GM12891 (cell line): ENCODE measurements at regions not wholly inside any gene's neighbourhood (a gene's known extent, or its start where the extent isn't known, plus 50 kb on each side); places are given as distances from the start of the nearest gene placed in this dataset.
"Not testable (repeated sequence)": the region's sequence is repeated elsewhere in the genome, so short reads cannot be mapped to it uniquely, and the experiment has no call there.

Experiments
- DNase-seq: peaks from one replicate; pipeline ENCODE4 v3.0.0; 2011; ENCODE audit warnings: low spot score; ENCODE audit not compliant: insufficient read length
- FAIRE-seq: peaks from 2 replicates; lab custom pipeline; 2011; peaks lifted over from hg19 to GRCh38; lab: Jason Lieb, UNC
- PAX5 ChIP-seq: IDR thresholded peaks from 2 replicates; pipeline ENCODE4 v1.6.1; 2011; ENCODE audit warnings: low read length, moderate library complexity, mild to moderate bottlenecking; ENCODE audit not compliant: insufficient read depth, severe bottlenecking
- POLR2A ChIP-seq: IDR thresholded peaks from 2 replicates; pipeline ENCODE4 v1.6.1; 2011; ENCODE audit warnings: low read depth, low read length, control low read depth
- POLR2AphosphoS5 ChIP-seq: IDR thresholded peaks from 2 replicates; pipeline ENCODE4 v1.6.1; 2011; ENCODE audit warnings: low read depth, low read length, control low read depth
- POU2F2 ChIP-seq: IDR thresholded peaks from 2 replicates; pipeline ENCODE4 v1.6.1; 2011; ENCODE audit warnings: low read depth, mild to moderate bottlenecking, control low read depth, low read length, moderate library complexity
- SPI1 ChIP-seq: IDR thresholded peaks from 2 replicates; pipeline ENCODE4 v1.6.1; 2011; ENCODE audit warnings: low read depth, low read length, control low read depth
- TAF1 ChIP-seq: IDR thresholded peaks from 2 replicates; pipeline ENCODE4 v1.6.1; 2011; ENCODE audit warnings: low read depth, low read length, control low read depth

DNA sequence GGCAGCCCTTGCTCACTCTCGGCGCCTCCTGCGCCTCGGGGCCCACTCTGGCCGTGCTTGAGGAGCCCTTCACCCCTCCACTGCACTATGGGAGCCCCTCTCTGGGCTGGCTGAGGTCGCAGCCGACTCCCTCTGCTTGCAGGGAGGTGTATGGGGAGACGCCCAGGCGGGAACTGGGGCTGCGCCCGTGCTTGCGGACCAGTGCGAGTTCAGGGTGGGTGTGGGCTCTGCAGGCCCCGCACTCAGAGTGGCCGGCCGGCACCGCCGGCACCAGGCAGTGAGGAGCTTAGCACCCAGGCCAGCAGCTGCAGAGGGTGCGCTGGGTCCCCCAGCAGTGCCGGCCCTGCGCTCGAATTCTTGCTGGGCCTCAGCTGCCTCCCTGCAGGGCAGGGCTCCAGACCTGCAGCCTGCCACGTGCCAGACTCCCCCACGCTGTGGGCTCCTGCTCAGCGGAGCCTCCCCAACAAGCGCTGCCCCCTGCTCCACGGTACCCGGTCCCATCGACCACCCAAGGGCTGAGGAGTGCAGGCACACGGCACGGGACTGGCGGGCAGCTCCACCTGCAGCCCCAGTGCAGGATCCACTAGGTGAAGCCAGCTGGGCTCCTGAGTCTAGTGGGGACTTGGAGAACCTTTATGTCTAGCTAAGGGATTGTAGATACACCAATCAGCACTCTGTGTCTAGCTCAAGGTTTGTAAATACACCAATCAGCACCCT is 54.0 kb upstream of the WWC2 start:
- FAIRE-seq, DNase-seq: not testable (repeated sequence)

DNA sequence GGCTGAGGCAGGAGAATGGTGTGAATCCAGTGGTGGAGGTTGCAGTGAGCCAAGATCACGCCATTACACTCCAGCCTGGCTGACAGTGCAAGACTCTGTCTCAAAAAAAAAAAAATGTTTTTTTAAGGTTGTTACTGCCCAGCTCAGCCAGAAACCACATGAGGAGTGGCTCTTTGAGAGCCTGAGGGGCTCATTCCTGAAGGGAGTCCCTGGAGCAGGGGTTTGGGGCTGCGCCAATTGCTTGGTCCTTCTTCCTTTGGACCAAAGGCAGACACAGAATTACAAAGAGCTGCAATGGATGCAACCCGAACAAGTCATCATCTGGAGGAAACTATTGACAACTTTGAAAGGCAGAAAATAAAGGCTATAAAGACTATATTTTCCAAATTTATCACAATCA is 60.6 kb upstream of the WWC2 start:
- TF ChIP-seq POU2F2 (no peak), PAX5 (no peak), POLR2AphosphoS5 (no peak), TAF1 (no peak), SPI1 (no peak), POLR2A (no peak)
- FAIRE-seq (no peak), DNase-seq (no peak)

DNA sequence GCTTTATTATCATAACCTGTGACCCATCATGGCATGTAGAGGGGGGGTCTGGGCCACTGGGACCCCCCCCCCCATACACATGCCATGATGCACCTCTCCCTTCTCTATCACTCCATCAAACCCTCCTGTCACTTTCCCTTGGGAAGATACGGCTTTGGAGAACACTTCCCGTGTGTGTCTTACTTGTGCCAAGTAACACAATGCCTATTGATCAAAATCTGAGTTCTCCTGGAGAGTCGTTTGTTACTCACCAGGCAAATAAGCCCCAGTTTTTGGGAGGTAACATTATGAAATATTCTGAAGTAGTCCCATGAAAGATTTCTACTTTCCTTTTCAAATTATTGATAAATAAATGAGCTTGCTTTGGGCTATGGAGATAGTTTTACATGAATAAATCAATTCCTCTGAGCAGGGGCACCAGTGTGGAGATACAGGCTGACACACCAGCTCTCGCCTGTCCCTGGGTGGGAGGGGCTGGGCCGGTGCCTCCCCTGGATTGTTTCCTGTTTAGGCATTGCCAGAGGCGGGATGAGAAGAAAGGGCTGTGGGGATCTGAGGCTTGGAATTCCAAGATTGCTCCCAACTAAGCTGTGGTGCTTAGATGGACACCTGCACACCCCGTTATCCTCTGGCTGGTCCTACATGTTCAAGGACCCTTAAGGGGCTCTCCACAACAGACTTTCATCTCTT is 63.2 kb upstream of the WWC2 start:
- no peak for DNase-seq
- TF ChIP-seq TAF1 (no peak), POLR2AphosphoS5 (no peak), POU2F2 (no peak), SPI1 (no peak), POLR2A (no peak)
- FAIRE-seq: no peak

DNA sequence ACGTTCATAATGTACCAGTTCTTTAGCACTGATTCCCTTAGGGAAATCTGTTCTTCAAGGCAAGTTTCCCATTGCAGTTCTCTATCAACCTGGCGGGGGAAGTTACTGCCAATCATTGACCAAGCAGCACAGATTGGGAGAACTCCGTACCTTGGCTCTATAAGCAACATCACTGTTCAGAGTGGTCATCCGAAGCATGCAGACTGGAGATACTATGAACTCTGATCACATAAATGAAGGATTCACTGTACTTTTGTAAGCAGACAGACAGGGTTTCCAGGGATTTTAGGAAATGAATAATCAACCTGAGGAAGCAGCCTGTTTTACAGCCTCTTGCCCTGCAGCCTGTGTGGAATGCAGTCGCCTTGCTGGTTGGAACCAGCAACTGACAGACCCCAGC is 63.8 kb upstream of the WWC2 start:
- DNase-seq (no peak), FAIRE-seq (no peak)
- no peak for TF ChIP-seq PAX5

DNA sequence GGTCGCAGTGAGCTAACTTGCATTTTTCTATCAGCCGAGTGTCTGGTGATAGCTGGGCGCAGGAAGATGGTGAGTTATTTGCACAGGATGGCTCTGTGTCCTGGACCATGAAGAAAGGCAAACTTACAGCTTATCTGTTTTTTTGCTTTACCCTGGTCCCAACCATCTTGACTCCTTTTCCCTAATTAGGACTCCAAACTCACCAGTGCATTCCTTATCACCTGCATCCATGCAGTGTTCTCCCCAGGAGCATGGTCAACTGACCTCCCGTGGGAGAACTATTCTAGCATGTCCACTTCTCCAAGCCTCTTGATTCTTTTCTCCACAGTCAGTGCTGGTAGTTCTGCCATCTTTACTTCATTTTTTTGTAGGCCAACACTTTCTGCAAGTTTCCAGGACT is 68.2 kb upstream of the WWC2 start:
- FAIRE-seq: no peak
- DNase-seq: no peak
- no peak for TF ChIP-seq POU2F2
- TF ChIP-seq PAX5: no peak
- no peak for TF ChIP-seq POLR2A
- no peak for TF ChIP-seq SPI1

DNA sequence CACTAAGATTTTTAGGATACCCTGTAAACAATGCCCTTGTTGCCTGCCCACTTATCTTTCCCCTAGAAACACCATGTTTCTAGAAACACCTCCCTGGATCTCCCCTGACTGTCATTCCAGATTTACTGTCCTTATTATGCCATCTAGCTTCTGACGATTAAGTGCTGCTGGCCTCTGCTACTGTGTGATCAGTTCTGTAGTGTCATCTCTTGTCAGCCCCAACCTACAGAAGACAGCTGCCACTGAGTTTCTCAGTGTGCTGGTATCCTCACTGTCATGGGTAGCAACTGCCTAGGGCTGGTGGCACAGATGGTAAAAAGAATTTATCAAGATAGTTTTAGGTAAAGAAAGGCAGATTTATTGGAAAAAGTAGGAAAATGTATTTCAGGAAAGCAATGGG is 68.7 kb upstream of the WWC2 start:
- DNase-seq (no peak), FAIRE-seq (no peak)
- TF ChIP-seq POLR2A: no peak
- no peak for TF ChIP-seq POU2F2
- TF ChIP-seq TAF1: no peak
- no peak for TF ChIP-seq POLR2AphosphoS5
- no peak for TF ChIP-seq PAX5
- TF ChIP-seq SPI1: no peak

DNA sequence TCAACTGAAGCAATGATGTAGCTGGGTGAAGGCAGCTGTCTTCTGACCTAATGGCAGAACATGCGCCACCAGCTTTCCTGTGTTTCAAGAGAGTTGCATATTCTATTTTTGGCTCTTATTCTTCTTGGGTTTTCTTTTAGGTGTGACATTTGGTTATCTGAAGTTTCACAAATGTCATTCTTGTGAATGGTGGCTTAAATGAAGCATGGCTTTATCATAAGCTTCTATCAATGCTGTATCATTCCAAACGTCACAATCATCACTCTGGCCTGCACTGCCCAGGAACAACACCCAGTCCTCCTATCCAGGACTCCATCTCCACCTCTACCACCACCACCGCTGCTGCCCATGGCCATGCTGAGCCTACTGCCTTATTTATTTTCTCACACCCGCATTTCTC is 69.7 kb upstream of the WWC2 start:
- no peak for TF ChIP-seq TAF1
- no peak for TF ChIP-seq POU2F2
- TF ChIP-seq PAX5: no peak
- TF ChIP-seq SPI1: no peak
- no peak for TF ChIP-seq POLR2A
- TF ChIP-seq POLR2AphosphoS5: no peak
- no peak for FAIRE-seq
- no peak for DNase-seq

DNA sequence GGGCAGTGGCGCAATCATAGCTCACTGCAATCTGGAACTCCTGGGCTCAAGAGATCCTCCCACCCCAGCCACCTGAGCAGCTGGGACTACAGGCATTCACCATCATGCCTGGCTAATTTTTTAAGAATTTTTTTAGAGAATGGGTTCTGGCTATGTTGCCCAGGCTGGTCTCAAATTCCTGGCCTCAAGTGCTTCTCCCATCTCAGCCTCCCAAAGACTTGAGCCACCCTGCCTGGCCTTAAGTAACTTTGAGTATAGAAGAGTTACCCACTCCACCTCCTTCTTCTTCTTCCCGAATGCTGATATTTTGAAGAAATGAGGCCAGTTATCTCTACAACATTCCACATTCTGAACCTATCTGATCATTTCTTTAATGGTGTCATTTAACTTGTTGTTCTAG is 72.4 kb upstream of the WWC2 start:
- no peak for FAIRE-seq
- no peak for TF ChIP-seq PAX5
- no peak for TF ChIP-seq POLR2A
- no peak for TF ChIP-seq TAF1
- TF ChIP-seq POLR2AphosphoS5: no peak
- TF ChIP-seq SPI1: no peak
- no peak for TF ChIP-seq POU2F2
- no peak for DNase-seq

DNA sequence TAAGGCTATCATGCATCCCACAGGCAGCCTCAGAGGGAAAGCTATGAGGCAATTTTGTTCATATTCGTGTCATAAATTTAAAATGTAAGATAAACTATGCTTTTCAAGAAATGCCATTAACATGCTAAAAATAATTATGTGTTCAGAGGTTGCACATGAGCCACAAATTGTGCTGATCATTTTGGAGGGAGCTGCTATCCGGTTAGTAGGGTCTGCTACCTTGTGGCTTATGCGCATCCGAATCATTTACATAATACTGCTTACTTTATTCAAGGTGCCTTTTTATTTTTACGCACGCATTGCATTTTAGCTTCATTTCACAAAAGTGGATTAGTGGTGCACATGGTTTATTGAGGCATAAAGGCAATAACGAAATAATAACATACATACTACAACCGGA is 76.4 kb upstream of the WWC2 start:
- no peak for DNase-seq
- FAIRE-seq: no peak
- no peak for TF ChIP-seq TAF1
- TF ChIP-seq POU2F2: no peak
- TF ChIP-seq PAX5: no peak
- TF ChIP-seq SPI1: no peak
- no peak for TF ChIP-seq POLR2AphosphoS5
- no peak for TF ChIP-seq POLR2A

DNA sequence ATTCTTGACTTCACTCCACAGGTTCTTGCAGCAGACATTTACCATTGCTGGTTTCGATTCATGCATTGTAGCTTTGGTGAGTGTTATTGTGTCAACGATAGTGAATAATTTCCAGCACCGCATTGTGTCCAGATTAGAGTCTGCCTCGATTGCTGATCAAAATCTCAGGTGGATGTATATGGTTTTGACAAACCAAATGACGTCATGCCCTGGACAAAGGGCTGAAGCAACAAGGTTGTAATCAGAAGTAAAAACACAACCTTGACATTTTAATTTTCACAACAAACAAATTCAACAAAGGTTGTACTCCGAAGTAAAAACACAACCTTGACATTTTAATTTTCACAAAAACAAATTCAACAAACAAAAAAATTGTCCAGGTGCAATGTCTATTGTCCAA is 81.1 kb upstream of the WWC2 start:
- DNase-seq: no peak
- TF ChIP-seq POLR2AphosphoS5 (no peak), POU2F2 (no peak), PAX5 (no peak)
- no peak for FAIRE-seq

DNA sequence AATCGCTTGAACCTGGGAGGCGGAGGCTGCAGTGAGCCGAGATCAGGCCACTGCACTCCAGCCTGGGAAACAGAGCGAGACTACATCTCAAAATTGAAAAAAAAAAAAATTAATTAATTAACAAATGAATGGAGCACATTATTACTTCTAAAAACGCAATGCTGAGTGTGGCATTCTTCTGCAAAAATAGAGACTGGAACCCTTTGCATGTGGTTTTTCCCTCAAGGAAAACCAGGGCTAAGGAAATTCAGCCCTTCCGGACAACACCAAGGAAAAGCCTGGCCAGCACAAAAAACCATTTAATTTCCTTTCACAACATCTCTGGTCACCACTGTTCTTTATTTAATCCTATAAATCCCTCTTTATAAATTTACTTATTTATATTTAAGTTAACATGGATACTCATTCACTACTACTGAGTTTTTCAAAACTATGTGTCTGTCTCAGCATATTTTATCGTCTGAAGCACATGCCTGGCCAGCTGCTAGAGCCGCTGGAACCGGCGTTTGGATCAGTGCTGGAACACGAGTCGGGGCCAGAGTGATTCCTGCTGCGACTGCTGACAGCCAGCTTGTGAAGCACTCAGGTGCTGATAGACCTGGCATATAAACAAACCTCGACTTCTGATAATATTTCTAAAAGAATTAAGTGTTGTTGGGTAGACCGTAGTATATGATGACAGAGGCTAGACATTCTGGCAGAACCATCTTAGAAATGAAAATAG is 84.5 kb upstream of the WWC2 start:
- DNase-seq (no peak), FAIRE-seq (no peak)
- TF ChIP-seq SPI1 (no peak), PAX5 (no peak), POLR2AphosphoS5 (no peak), POU2F2 (no peak), TAF1 (no peak), POLR2A (no peak)

DNA sequence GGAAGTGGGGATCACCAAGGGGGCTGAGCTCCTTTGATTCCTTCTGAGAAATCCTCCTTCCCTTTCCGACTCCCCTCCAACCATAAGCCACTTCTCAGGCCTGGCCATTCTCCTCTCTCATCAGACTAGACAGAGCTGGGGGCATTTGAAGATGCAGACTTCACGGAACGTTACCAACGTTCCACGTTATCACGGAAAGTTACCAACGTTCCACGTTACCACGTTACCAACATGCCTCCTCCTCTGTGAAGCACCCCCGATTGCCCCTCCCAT is 85.4 kb upstream of the WWC2 start:
- no peak for DNase-seq
- no peak for FAIRE-seq
- no peak for TF ChIP-seq POLR2A
- TF ChIP-seq SPI1: no peak
- no peak for TF ChIP-seq TAF1
- no peak for TF ChIP-seq PAX5
- no peak for TF ChIP-seq POU2F2
